T-helper 1 cell treated with Interleukin-12 subunit alpha and Interleukin-12 subunit beta and Interleukin-4 antibody, amounts not matched to agents 30 ng/mL and 1 ng/mL, for 36 hours (primary cell): ENCODE measurements at regions not wholly inside any gene's neighbourhood (a gene's known extent, or its start where the extent isn't known, plus 50 kb on each side); places are given as distances from the start of the nearest gene placed in this dataset.

Experiments used
- intact Hi-C: fragments of 100-400 bp; cut with micrococcal nuclease; formaldehyde crosslinking; loops from one replicate; pipeline ENCODE4 v1.15.1; 2024

- intact Hi-C loops = no loop called here
Observed at GRCh38 chr2:40783704-40784103, 331.8 kb upstream of the SLC8A1 start.

- intact Hi-C loops = no loop called here
Observed at GRCh38 chr2:40786636-40787035, 334.7 kb upstream of the SLC8A1 start.

GRCh38 chr2:40797120-40797519 is 345.2 kb upstream of the SLC8A1 start:
- intact Hi-C loops = no loop called here

GRCh38 chr2:40803900-40804299 is 352.0 kb upstream of the SLC8A1 start:
- intact Hi-C loops = no loop called here

- intact Hi-C loops = no loop called here
Observed at GRCh38 chr2:40809156-40809555, 357.3 kb upstream of the SLC8A1 start.

- intact Hi-C loops = no loop called here
Observed at GRCh38 chr2:40814616-40815015, 362.7 kb upstream of the SLC8A1 start.

GRCh38 chr2:40820319-40820718 is 368.4 kb upstream of the SLC8A1 start:
- intact Hi-C loops = no loop called here

- intact Hi-C loops = no loop called here
Observed at GRCh38 chr2:40823478-40823877, 371.6 kb upstream of the SLC8A1 start.

GRCh38 chr2:40824278-40824677 is 372.4 kb upstream of the SLC8A1 start:
- intact Hi-C loops = no loop called here

- intact Hi-C loops = no loop called here
Observed at GRCh38 chr2:40827392-40827791, 375.5 kb upstream of the SLC8A1 start.

- intact Hi-C loops = no loop called here
Observed at GRCh38 chr2:40831321-40831873, 379.5 kb upstream of the SLC8A1 start.

GRCh38 chr2:40841856-40842255 is 390.0 kb upstream of the SLC8A1 start:
- intact Hi-C loops = no loop called here

GRCh38 chr2:40844353-40845277 is 392.7 kb upstream of the SLC8A1 start:
- intact Hi-C loops = no loop called here

GRCh38 chr2:40851661-40852060 is 399.8 kb upstream of the SLC8A1 start:
- intact Hi-C loops = no loop called here

- intact Hi-C loops = no loop called here
Observed at GRCh38 chr2:40859617-40860016, 407.7 kb upstream of the SLC8A1 start.

- intact Hi-C loops = no loop called here
Observed at GRCh38 chr2:40867829-40868228, 415.9 kb upstream of the SLC8A1 start.

- intact Hi-C loops = no loop called here
Observed at GRCh38 chr2:40872580-40872979, 420.7 kb upstream of the SLC8A1 start.

GRCh38 chr2:40874380-40874779 is 422.5 kb upstream of the SLC8A1 start:
- intact Hi-C loops = no loop called here

- intact Hi-C loops = no loop called here
Observed at GRCh38 chr2:40877734-40878288, 425.9 kb upstream of the SLC8A1 start.

GRCh38 chr2:40879305-40879704 is 427.4 kb upstream of the SLC8A1 start:
- intact Hi-C loops = no loop called here

GRCh38 chr2:40886100-40886499 is 434.2 kb upstream of the SLC8A1 start:
- intact Hi-C loops = no loop called here

GRCh38 chr2:40886655-40887054 is 434.8 kb upstream of the SLC8A1 start:
- intact Hi-C loops = no loop called here

GRCh38 chr2:40896358-40896757 is 444.5 kb upstream of the SLC8A1 start:
- intact Hi-C loops = no loop called here
